ENCODE measurements at regions not wholly inside any gene's neighbourhood (a gene's known extent, or its start where the extent isn't known, plus 50 kb on each side); places are given as distances from the start of the nearest gene placed in this dataset.

GRCh38 chr16:63672493-63672892 lies 1449.4 kb downstream of the CDH11 start:
- H3K27me3 ChIP-seq (ENCODE audit: control insufficient read depth, insufficient read depth, low read length): no peaks in the 10 kb centered on the region
- intact Hi-C loops (cut with micrococcal nuclease; ENCODE audit: unreplicated experiment): no loop called here
- no peaks in the 10 kb centered on the region for H3K9me3 ChIP-seq (ENCODE audit: control insufficient read depth, insufficient read depth, low read depth, low read length)
- POLR2A ChIA-PET: no interaction called here
- ATAC-seq: no peak
- H3K4me3 ChIP-seq (ENCODE audit: low read depth in 2 of 2, low read length in 2 of 2): no peak overlapping the region
- DNase-seq (ENCODE audit: low read depth, low spot score): no peak
- no peak for TF ChIP-seq TCF7L2 (IDR thresholded peaks at IDR 0.05; ENCODE audit: low read depth, low read length)
- TF ChIP-seq SIN3A (IDR thresholded peaks at IDR 0.05; ENCODE audit: borderline replicate concordance, insufficient read depth, low read depth, low read length): no peak
- no peak for TF ChIP-seq CTCF (IDR thresholded peaks at IDR 0.05)
- TF ChIP-seq REST (IDR thresholded peaks at IDR 0.05; ENCODE audit: insufficient read depth in 1 of 2, low read depth in 2 of 2, low read length in 1 of 2): no peak
- TF ChIP-seq POLR2AphosphoS5 (IDR thresholded peaks at IDR 0.05; ENCODE audit: low read depth, low read length): no peak
- CTCF ChIA-PET: interaction anchor here (0.7 kb wide), 1 partner anchor 493 kb away, joined by 3 read pairs; no protein-coding TSS in a partner anchor
- no peaks in the 10 kb centered on the region for H3K36me3 ChIP-seq (ENCODE audit: control insufficient read depth, insufficient read depth, low read length)
- in situ Hi-C loops (cut with HindIII; ENCODE audit: low pct_unique_long_range_greater_than_20kb, low sequenced_read_pairs): no loop called here
- no TSS peak for BruUV-seq (replicated peaks)
- no peaks in the 10 kb centered on the region for H3K4me1 ChIP-seq (ENCODE audit: control insufficient read depth, insufficient read depth, low read length)
- H3K27ac ChIP-seq (ENCODE audit: low read length): no peak overlapping the region

DNA sequence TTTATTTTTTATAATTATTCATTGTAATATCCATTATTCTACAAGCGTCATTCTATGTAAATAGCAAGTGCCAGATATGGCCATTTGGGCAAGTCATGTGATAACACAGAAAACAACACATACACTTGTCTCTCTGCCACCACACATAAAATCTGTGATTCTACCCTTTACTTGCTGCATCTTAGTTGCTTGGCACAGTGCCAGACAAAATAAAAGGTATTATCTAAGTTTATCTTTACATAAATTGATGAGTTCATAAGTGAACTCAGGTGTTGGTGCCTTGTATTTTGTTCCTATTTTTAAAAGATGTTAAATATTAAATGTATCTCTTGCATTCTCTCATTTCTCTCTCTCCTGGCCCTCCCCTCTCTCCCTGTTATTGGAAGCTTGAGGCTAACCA lies 1458.7 kb downstream of the CDH11 start:
- Histone ChIP-seq H3K4me3 (ENCODE audit: low read depth in 2 of 2, low read length in 2 of 2) (no peak overlapping the region), H3K27me3 (ENCODE audit: control insufficient read depth, insufficient read depth, low read length) (no peaks in the 10 kb centered on the region), H3K4me1 (ENCODE audit: control insufficient read depth, insufficient read depth, low read length) (no peaks in the 10 kb centered on the region), H3K36me3 (ENCODE audit: control insufficient read depth, insufficient read depth, low read length) (no peaks in the 10 kb centered on the region), H3K9me3 (ENCODE audit: control insufficient read depth, insufficient read depth, low read depth, low read length) (no peaks in the 10 kb centered on the region), H3K27ac (ENCODE audit: low read length) (no peak overlapping the region)
- intact Hi-C loops (cut with micrococcal nuclease; ENCODE audit: unreplicated experiment) (no loop called here), in situ Hi-C loops (cut with HindIII; ENCODE audit: low pct_unique_long_range_greater_than_20kb, low sequenced_read_pairs) (no loop called here)
- POLR2A ChIA-PET: no interaction called here
- no TSS peak for BruUV-seq (replicated peaks)
- no peak for TF ChIP-seq POLR2AphosphoS5 (IDR thresholded peaks at IDR 0.05; ENCODE audit: low read depth, low read length)
- no peak for TF ChIP-seq REST (IDR thresholded peaks at IDR 0.05; ENCODE audit: insufficient read depth in 1 of 2, low read depth in 2 of 2, low read length in 1 of 2)
- ATAC-seq (no peak), DNase-seq (ENCODE audit: low read depth, low spot score) (no peak)
- CTCF ChIA-PET: no interaction called here
